T-helper 2 cell treated with Interferon-gamma antibody and Interleukin-4, amounts not matched to agents 100 ng/mL and 5 ng/mL, for 36 hours (primary cell): ENCODE measurements at regions not wholly inside any gene's neighbourhood (a gene's known extent, or its start where the extent isn't known, plus 50 kb on each side); places are given as distances from the start of the nearest gene placed in this dataset.
"Not testable (repeated sequence)": the region's sequence is repeated elsewhere in the genome, so short reads cannot be mapped to it uniquely, and the experiment has no call there.

Experiments
- intact Hi-C: fragments of 100-400 bp; cut with micrococcal nuclease; formaldehyde crosslinking; loops from one replicate; pipeline ENCODE4 v1.15.1; 2023

- intact Hi-C loops: no loop called here
These were observed 96.0 kb upstream of the VGLL4 start for GRCh38 chr3:11739706-11740105.

GRCh38 chr3:11739123-11739522, 95.4 kb upstream of the VGLL4 start:
- intact Hi-C loops: no loop called here

GRCh38 chr3:11737742-11738141, 94.0 kb upstream of the VGLL4 start:
- intact Hi-C loops: no loop called here

- intact Hi-C loops: no loop called here
These were observed 92.6 kb upstream of the VGLL4 start for GRCh38 chr3:11736136-11736833.

- intact Hi-C loops: no loop called here
These were observed 91.9 kb upstream of the VGLL4 start for GRCh38 chr3:11735638-11736037.

- intact Hi-C loops: not testable (repeated sequence)
These were observed 91.4 kb upstream of the VGLL4 start for GRCh38 chr3:11735111-11735510.

GRCh38 chr3:11733914-11734313, 90.2 kb upstream of the VGLL4 start:
- intact Hi-C loops: no loop called here

GRCh38 chr3:11727207-11727606, 83.5 kb upstream of the VGLL4 start:
- intact Hi-C loops: no loop called here

GRCh38 chr3:11726146-11726545, 82.4 kb upstream of the VGLL4 start:
- intact Hi-C loops: no loop called here

- intact Hi-C loops: not testable (repeated sequence)
These were observed 81.6 kb upstream of the VGLL4 start for GRCh38 chr3:11725340-11725641.

GRCh38 chr3:11724615-11725339, 81.1 kb upstream of the VGLL4 start:
- intact Hi-C loops: loop anchor here (5.0 kb wide), 1 partner anchor 63 kb away; no protein-coding TSS in a partner anchor

GRCh38 chr3:11721479-11721878, 77.8 kb upstream of the VGLL4 start:
- intact Hi-C loops: loop anchor here (5.0 kb wide), 1 partner anchor 66 kb away; no protein-coding TSS in a partner anchor

- intact Hi-C loops: loop anchor here (1.0 to 5.0 kb wide), 3 partner anchors 49 to 83 kb away; no protein-coding TSS in a partner anchor
These were observed 77.2 kb upstream of the VGLL4 start for GRCh38 chr3:11720917-11721411.

- intact Hi-C loops: loop anchor here (1.0 to 5.0 kb wide), 3 partner anchors 50 to 84 kb away; no protein-coding TSS in a partner anchor
These were observed 76.7 kb upstream of the VGLL4 start for GRCh38 chr3:11720304-11720898.

- intact Hi-C loops: loop anchor here (1.0 to 5.0 kb wide), 5 partner anchors 51 to 447 kb away; partner anchors contain the start of genes ATG7 and VGLL4
These were observed 75.9 kb upstream of the VGLL4 start for GRCh38 chr3:11719406-11720303.

GRCh38 chr3:11718637-11719405, 75.1 kb upstream of the VGLL4 start:
- intact Hi-C loops: loop anchor here (1.0 to 5.0 kb wide), 3 partner anchors 77 to 447 kb away; partner anchors contain the start of genes ATG7, TAMM41 and VGLL4

- intact Hi-C loops: loop anchor here (1.0 to 5.0 kb wide), 2 partner anchors 76 to 128 kb away; partner anchors contain the start of genes TAMM41 and VGLL4
These were observed 74.3 kb upstream of the VGLL4 start for GRCh38 chr3:11717768-11718636.

- intact Hi-C loops: loop anchor here (5.0 kb wide), 1 partner anchor 75 kb away; the partner anchor contains the start of gene VGLL4
These were observed 73.6 kb upstream of the VGLL4 start for GRCh38 chr3:11717301-11717700.
